ENCODE measurements at regions not wholly inside any gene's neighbourhood (a gene's known extent, or its start where the extent isn't known, plus 50 kb on each side); places are given as distances from the start of the nearest gene placed in this dataset.

DNA sequence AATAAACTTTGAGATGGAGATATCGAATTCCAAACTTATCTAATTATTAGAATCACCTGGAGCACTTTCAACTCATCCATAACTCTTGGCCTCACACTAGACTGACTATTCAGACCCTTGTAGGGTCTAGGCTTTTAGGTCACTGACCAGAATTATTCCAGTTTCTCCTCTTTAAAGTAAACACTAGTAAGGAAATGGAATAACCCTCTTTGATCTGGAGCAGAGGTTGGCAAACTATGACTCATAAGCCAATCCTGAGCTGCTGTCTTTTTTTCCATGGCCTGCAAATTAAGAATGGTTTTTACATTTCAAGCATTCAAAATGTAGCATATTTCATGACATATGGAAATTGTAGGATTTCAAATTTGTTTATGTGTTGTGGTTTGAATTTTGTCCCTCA, 1601.9 kb downstream of the REEP3 start:
- TF ChIP-seq, protein P1, sequence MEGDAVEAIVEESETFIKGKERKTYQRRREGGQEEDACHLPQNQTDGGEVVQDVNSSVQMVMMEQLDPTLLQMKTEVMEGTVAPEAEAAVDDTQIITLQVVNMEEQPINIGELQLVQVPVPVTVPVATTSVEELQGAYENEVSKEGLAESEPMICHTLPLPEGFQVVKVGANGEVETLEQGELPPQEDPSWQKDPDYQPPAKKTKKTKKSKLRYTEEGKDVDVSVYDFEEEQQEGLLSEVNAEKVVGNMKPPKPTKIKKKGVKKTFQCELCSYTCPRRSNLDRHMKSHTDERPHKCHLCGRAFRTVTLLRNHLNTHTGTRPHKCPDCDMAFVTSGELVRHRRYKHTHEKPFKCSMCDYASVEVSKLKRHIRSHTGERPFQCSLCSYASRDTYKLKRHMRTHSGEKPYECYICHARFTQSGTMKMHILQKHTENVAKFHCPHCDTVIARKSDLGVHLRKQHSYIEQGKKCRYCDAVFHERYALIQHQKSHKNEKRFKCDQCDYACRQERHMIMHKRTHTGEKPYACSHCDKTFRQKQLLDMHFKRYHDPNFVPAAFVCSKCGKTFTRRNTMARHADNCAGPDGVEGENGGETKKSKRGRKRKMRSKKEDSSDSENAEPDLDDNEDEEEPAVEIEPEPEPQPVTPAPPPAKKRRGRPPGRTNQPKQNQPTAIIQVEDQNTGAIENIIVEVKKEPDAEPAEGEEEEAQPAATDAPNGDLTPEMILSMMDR (IDR thresholded peaks at IDR 0.05; ENCODE audit: low read length), result no peak
- TF ChIP-seq EZH2 (optimal IDR thresholded peaks at IDR 0.05; ENCODE audit: low read depth, low read length) (no peak), EZH2phosphoT487 (IDR thresholded peaks at IDR 0.05; ENCODE audit: low read length) (no peak)

Measured in MM.1S (cell line).